ENCODE measurements at regions not wholly inside any gene's neighbourhood (a gene's known extent, or its start where the extent isn't known, plus 50 kb on each side); places are given as distances from the start of the nearest gene placed in this dataset.
"Not testable (repeated sequence)": the region's sequence is repeated elsewhere in the genome, so short reads cannot be mapped to it uniquely, and the experiment has no call there.

DNA sequence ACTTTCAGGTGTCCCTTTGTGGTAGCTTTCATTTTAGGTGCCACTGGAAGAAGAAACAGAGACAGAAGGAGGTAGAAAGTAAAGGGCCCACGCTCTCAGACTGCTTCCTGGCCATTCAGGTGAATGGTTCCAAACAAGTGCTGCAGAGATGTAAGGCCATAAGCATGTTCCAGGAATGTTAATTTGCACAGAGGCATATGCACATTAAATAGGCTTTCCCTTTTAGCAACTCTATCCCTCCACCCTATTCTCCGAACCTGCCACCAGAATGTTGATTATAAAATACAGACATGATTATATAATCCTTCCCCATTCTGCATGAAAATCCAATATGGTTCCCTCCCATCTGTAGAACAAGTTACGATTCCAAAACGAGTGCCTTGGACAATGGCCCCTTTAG is 297.2 kb downstream of the C6orf118 start:
- no peak for DNase-seq (ENCODE audit: low read depth in 4 of 4, low spot score in 3 of 4)

DNA sequence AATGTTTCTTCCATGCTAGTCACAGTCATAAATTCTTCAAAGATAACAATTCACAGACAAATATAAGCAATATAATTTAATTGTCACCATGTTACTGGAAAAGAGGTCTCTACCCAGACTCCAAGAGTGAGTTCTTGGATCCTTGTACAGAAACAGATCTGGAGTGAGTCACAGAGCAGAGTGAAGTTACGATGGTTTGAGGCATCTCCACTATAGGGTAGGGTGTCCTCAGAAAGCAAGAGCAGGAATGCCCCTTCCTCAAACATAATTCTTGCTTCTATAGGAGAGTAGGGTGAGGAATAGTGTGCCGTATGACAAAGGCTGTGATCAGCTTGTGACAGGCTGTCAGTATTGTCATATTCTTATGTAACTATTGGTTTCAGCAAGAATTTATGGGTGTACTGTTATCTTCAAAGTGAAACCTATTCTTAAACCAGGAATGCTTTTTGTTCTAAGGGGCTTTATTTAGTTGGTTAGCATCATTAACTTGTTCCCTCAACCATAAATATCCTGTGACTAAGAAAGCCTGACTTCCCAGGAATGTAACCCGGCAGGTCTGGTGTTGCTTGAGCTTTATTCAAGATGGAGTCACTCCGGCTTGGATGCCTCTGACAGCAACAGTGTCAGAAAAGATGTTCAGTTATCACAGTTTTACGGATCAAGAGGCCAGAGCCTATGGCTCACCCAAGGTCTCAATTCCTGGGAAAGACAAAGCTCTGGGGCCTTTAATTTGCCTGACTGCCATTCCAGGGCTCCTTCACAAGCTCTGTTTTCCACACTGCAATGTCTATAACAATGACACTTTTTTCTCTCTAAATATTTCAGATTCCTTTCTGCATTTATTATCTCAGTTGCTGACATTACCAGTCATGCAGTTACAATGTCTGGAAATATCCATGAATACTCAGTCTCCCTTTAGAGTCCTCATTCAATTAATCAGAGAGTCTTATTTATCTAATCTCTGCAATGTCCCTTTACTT is 298.6 kb downstream of the C6orf118 start:
- peak; percentile 12 to 51 (median 25) for DNase-seq (ENCODE audit: low read depth in 4 of 4, low spot score in 3 of 4)

DNA sequence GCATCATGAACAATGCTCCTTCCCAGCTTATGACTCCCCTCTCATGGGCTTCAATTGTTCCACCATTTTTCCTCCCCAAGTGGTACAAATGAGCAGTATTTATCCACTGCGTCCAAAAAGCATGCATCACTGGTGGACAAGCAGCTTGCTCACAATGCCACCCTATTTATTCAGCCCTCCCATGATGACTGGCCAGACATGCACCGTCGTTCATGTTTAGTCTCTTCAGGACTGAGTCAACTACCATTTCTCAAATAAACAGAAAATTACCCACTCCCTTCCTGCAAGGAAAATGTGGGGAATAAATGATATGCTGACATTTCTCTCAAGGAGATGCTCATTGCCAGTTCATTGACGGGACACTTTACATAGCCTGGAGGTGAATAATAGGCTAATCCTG is 300.4 kb downstream of the C6orf118 start:
- DNase-seq (ENCODE audit: low read depth in 4 of 4, low spot score in 3 of 4) = no peak

DNA sequence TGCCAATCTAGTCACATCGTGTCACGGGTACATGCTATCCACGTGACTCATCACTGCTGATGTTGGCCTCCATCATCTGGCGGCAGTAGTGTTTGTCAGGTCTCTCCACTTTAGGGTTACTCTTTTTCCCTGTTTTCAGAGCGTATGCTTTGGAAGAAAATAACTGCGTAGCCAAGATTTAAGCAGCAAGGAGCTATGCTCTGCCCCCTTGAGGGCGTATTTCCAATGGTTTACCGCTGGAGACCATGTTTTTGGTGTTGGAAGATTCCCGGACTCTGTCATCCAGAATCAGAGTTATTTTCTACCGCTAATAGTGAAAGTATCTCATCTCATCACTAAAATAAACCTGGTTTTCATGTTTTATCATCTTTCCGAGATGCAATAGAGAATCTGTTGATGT is 306.5 kb downstream of the C6orf118 start:
- no peak for DNase-seq (ENCODE audit: low read depth in 4 of 4, low spot score in 3 of 4)

DNA sequence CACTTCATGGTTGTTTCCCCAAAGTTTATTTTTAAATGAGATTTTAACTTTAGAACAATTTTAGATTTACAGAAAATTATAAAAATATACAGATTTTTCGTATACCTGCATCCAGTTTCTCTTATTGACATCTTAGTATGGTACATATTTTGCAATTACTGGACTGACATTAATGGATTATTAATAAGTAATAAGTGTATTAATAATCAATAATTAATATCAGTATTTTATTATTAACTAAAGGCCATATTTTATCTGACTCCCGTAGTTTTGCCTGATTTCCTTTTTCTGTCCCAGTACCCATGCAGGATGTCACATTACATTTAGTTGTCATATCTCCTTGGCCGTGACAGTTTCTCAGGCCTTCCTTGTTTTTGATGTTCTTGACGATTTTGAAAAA is 307.0 kb downstream of the C6orf118 start:
- no peak for DNase-seq (ENCODE audit: low read depth in 4 of 4, low spot score in 3 of 4)

DNA sequence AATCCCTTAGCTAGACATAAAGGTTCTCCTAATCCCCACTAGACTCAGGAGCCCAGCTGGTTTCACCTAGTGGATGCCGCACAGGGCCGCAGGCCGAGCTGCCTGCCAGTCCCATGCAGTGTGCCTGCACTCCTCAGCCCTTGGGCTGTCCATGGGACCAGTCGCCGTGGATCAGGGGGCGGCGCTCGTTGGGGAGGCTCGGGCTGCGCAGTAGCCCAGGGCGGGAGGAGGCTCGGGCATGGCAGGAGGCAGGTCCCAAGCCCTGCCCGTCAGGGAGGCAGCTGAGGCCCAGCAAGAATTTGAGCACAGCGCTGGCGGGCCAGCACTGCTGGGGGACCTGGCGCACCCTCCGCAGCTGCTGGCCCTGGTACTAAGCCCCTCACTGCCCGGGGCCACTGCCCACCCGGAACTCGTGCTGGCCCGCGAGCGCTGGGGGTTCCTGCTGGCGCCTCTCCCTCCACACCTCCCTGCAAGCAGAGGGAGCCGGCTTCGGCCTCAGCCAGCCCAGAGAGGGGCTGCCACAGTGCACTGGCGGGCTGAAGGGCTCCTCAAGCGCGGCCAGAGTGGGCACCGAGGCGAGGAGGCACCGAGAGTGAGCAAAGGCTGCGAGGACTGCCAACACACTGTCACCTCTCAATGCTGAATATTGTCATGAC is 307.8 kb downstream of the C6orf118 start:
- DNase-seq (ENCODE audit: low read depth in 4 of 4, low spot score in 3 of 4) = no peak

DNA sequence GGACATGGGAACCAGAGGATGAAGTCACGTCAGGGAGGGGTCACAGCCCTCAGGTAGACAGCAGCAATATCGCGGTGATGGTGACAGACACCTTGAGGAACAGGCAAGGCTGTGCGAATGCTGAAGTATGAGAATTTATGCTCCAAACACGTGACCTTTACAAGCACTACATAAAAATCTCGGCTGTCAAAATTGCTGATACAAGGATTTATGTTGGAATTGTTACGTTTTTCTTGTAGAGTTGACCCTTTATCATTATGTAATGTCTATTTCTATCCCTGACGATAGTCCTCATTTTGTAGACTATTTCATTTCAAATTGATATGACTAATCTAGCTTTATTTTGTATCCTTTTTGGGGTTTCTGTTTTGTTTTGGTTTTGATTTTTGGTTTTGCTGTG is 311.1 kb downstream of the C6orf118 start:
- DNase-seq (ENCODE audit: low read depth in 4 of 4, low spot score in 3 of 4) = no peak

DNA sequence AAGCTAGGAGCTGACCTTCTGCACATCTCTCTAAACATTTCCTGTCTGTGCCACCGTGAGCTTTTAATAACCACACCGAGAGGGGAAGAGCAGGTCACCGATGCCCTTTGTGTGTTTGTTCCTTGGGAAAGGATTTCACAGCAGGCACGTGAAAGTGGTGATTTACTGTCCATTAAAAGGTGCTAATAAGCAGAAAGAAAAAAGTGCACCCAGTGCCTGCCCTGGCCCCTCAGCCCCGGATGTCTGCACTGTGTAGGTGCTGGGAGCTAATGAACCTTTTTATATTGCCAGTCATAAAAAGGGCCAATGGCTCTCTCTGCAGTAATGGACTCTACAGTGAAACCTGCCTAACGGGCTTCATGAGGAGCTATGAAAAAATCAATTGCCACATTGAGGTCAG is 312.6 kb downstream of the C6orf118 start:
- DNase-seq (ENCODE audit: low read depth in 4 of 4, low spot score in 3 of 4) = peak in 1 of 4 donors; percentile 11

DNA sequence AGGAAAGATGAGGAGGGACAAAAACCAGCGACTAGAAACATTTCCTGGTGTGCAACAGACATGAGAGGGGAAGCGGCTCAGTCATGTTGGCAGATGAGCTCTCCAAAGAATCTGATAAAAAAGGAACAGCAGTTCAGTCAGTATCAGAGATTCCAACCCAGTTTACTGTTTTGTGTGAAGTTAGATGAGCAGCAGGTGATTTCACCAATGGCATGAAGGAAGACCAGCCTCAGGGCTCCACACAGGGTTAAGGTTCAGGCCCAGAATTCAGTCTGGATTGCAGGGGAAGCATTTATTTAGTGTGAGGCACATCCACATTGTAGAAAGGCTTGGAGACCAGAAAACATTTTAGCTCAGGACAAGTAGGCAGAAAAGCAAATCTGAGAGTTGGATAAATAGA is 317.8 kb downstream of the C6orf118 start:
- no peak for DNase-seq (ENCODE audit: low read depth in 4 of 4, low spot score in 3 of 4)

DNA sequence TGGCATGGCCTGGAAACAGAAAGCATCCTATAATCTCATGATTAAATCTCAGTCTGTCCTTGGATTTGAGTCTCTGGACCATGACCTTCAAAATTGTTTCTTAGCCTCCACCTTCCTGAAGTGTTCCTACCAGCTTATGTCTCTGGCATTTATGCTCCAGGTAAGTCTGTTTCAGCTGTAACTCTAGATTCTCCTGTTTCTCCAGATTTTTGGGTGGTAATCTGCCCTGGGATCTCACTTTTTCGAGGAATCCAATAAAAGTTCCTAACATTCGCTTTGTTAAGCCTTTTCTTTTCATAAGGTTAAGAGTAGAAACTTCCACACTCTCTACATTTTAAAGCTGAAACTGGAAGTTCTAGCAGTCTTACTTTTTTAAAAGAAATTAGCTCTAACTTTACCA is 318.5 kb downstream of the C6orf118 start:
- no peak for DNase-seq (ENCODE audit: low read depth in 4 of 4, low spot score in 3 of 4)

DNA sequence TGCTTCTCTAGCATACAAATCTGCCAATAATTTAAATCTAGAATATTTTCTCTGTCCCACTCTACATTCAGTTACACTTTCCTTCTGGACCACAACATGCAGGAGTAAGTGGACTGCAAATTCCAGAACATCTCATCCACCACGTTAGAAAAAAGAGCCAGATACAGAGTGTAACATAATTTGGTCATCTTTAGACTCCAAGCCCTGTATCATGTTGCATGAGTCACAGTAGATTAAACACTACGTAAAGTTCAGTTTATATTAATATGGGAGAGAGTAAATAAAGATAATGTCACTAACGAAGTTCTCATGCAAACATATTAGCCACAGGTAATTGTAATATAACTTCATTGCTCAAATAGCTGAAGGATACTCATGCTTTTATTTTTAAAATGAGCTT is 327.0 kb downstream of the C6orf118 start:
- DNase-seq (ENCODE audit: low read depth in 4 of 4, low spot score in 3 of 4) = no peak

DNA sequence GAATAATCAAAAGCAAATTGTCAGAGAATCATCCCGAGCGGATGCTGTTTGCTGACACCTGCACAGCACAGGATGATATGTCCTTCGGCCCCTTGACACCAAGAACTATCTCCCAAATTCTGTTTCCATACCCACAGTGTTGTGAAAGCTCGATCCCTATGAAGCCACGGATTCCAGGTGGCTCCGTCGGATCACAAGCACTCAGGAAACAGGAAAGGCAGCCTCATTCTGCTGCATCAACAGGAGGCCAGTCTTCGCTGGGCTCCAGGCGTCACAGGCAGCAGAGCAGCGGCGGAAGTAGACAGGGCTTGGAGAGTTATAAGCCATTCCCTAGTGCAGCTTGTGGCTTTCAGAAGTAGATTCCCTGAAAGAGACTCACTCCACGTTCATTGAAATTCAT is 342.3 kb downstream of the C6orf118 start:
- DNase-seq (ENCODE audit: low read depth in 4 of 4, low spot score in 3 of 4) = no peak

DNA sequence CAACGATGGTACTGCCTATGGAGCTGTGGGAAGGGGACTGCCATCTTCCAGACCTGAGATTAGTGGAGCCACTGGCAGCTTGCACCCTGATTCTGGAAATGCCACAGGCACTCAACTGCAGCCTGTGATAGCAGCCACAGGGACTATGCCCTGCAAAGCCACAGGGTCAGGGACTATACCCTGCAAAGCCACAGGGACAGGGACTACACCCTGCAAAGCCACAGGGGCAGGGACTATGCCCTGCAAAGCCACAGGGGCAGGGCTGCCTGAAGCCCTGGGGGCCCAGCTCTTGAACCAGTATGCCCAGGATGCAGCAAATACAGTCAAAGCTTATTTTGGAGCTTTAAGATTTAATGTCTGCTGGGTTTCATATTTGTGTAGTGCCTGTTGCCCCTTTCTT is 346.6 kb downstream of the C6orf118 start:
- no peak for DNase-seq (ENCODE audit: low read depth in 4 of 4, low spot score in 3 of 4)

DNA sequence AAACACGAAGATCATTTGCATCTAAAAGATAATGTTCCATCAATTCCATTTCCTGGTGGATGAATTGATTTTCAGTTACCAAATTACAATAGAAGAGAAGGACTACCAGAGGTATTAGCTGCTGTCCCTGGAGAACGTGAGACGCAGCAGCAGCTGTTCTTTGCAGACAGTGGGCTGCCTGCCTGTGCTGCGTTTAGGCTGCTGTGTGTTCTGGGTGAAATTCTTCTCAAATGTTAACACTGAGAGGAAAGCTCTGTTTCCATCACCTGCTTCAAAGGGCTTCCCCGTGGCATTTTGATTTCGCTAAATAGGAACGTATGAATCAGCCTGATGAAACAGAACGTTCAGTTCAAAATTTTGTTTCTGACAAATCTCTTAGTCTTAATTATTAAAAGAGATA is 362.2 kb downstream of the C6orf118 start:
- DNase-seq (ENCODE audit: low read depth in 4 of 4, low spot score in 3 of 4) = no peak

DNA sequence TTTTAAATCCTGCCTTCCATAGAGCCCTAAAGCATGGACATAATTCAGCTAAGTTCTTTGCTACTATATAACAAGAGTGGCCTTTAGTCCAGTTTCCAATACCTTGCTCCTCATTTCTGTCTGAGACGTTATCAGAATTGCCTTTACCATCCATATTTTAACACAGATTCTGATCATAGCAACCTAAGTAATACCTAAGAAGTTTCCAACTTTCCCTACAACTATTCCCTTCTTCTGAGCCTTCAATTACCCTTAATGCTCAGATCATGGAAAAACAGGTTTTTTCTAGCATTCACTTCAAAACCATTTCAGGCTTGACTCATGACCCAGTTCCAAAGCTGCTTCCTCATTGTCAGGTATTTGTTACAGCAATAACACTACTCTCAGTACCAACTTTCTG is 367.1 kb downstream of the C6orf118 start:
- DNase-seq (ENCODE audit: low read depth in 4 of 4, low spot score in 3 of 4) = no peak

DNA sequence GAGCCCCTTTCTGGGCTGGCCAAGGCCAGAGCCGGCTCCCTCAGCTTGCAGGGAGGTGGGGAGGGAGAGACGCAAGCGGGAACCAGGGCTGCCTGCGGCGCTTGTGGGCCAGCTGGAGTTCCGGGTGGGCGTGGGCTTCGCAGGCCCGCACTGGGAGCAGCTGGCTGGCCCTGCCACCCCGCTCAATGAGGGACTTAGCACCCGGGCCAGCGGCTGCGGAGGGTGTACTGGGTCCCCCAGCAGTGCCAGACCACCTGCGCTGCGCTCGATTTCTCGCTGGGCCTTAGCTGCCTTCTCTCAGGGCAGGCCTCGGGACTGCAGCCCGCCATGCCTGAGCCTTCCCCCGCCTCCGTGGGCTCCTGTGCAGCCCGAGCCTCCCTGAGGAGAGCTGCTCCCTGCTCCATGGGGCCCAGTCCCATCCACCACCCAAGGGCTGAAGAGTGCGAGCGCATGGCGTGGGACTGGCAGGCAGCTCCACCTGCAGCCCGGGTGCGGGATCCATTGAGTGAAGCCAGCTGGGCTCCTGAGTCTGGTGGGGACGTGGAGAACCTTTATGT is 376.1 kb downstream of the C6orf118 start:
- not testable (repeated sequence) for DNase-seq (ENCODE audit: low read depth in 4 of 4, low spot score in 3 of 4)

DNA sequence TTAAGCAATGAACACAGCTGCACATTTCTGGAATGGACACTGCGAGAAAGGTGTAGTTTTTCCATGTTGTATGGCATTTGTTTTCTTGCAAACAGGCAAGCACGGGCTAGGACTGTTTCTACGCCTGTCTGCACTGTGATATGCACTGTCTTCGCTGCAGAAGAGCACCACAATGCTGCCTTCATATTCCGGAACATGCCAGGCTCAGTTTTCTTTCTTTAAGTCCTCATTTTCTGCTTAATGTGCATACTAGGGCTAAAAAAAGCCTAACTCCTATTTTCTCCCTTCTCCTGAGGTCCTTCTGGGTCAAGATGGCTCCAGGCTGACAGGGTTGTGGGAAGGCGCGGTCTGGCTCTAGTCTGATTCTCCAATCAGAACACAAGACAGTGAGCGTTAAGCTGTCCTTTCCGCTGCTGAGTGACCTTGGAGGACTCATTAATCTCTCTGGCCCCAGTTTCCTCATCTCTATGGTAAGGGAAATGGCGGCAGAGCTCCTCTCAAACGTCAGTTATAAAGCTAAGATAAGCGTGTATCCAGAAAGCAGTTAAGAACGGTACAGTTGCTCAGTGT is 379.9 kb downstream of the C6orf118 start:
- no peak for DNase-seq (ENCODE audit: low read depth in 4 of 4, low spot score in 3 of 4)

DNA sequence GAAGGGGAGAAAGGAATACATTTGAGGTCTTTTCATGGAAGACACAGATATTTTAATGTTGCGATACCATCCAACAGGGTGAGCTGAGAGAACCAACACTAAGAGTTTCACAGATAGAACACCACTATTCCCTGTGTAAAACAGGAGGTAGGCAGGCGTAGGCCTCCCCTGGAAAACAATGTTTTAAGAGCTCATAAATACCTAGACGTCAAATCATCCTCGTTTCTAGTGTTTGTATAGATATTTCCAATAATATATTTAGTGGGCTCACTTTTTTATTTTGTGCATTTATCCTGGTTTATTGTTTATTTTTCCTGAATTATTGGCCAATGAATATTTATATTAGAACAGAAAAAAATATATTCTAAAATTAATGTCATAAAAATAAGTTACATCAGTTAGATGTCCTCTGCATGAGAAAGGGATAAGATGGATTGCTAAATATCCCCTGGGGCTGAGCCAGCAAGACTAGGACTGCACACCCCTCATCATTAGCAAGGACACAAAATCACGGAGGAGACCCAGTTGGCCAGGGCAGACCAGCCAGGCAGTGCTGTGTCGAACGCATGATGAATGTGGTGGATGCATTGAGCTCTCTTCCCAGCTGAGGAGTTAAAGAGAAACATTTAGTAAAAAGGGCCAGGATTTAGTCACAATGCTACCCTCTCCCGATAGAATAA is 380.5 kb downstream of the C6orf118 start:
- no peak for DNase-seq (ENCODE audit: low read depth in 4 of 4, low spot score in 3 of 4)

DNA sequence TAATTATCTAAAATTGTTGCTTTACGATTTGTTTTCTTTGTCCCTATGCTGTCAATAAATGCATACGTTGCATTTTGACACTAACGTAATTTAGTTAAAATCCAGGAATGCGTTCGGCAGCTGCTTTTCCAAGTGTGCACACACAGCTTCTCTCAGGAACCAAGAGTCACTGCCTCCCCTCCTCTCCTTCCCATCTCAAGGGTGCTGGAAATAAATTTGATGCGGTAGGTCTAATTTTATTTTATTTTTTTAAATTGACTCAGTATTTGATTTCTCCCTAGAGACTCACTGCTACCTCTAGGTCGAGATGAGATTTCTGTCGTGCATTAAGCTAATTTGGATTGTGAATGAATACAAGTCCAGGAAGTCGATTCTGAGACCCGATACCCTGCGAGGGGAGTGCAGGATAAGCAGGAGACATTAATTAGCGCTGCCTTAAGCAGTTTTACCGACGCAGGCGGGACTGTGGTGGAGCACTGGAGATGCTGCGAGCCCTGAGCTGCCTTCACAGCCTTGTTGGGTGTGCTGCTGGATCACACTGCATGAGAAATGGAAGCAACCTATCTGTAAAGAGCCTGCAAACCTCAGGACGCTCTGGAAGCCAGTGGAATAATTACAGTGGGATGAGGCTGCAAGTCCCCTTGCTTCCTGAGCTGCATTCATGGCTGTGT is 381.2 kb downstream of the C6orf118 start:
- peak in 1 of 4 donors; percentile 17 for DNase-seq (ENCODE audit: low read depth in 4 of 4, low spot score in 3 of 4)
